ENCODE measurements at regions not wholly inside any gene's neighbourhood (a gene's known extent, or its start where the extent isn't known, plus 50 kb on each side); places are given as distances from the start of the nearest gene placed in this dataset.

DNA sequence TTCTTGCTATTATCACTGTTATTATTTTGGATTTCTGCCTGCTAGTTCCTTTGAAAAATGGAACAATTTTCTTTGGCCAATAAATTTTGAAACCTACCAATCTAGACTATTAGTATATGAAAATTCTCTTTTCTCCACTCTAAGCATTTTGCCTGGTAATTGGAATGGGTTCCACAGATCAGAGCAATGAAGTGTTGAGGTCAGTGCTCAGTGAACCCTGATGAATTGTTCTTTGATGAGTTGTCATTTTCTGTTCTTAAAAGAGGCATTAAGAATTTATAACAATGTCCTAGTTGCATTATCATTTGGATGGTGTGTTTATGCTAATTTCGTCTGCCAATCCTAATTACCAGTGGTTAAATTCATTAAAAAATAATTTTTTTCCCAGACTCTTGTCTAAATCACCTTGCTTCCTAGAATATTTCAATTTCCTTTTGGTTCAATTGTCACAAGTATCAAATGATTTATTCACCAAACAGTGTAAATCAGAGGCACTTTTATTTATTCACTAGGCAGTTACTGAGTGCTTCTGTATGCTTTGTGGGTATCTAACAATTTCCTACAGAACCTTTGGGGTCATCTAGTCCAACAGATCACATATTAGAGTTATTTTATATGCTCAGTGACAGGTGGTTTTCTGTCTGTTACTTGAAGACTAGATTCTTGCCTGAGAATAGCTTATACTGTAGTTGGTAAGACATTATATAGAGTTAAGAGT lies 239.0 kb downstream of the DNAJB9 start:
- Histone ChIP-seq H2BK5ac (ENCODE audit: low read length) (no peak overlapping the region), H3K4me1 (ENCODE audit: control insufficient read depth, low read depth, low read length) (no peaks in the 10 kb centered on the region), H3K27me3 (ENCODE audit: insufficient read depth, low read length, poor library complexity) (no peaks in the 10 kb centered on the region), H3K18ac (ENCODE audit: low read length) (no peak overlapping the region), H3K36me3 (ENCODE audit: control insufficient read depth, insufficient read depth, low read length) (no peaks in the 10 kb centered on the region), H4K5ac (ENCODE audit: low read length) (no peak overlapping the region), H3K56ac (ENCODE audit: low read length) (no peak overlapping the region), H3K4ac (ENCODE audit: low read depth, low read length) (no peak overlapping the region), H3K9ac (ENCODE audit: low read length) (no peak overlapping the region), H3K79me1 (ENCODE audit: low read length) (no peaks in the 10 kb centered on the region), H3K79me2 (ENCODE audit: control insufficient read depth, insufficient read depth, low read length) (no peaks in the 10 kb centered on the region), H3K23ac (ENCODE audit: low read length) (no peak overlapping the region), H3K27ac (ENCODE audit: low read depth, low read length) (no peak overlapping the region), H3K4me3 (ENCODE audit: low read length) (no peak overlapping the region), H2BK120ac (ENCODE audit: low read depth, low read length) (no peak overlapping the region), H2BK15ac (replicated peaks; ENCODE audit: low read depth) (no peak overlapping the region), H4K8ac (ENCODE audit: low read depth, low read length) (no peak overlapping the region), H3K4me2 (ENCODE audit: low read length) (no peak overlapping the region), H2AK5ac (ENCODE audit: low read length) (no peak overlapping the region)
- whole genome bisulfite sequencing (ENCODE audit: extremely low coverage, insufficient coverage, low lambda C conversion rate) = no CpG with 5 or more reads among the region's 1 CpG
- no peak for DNase-seq

DNA sequence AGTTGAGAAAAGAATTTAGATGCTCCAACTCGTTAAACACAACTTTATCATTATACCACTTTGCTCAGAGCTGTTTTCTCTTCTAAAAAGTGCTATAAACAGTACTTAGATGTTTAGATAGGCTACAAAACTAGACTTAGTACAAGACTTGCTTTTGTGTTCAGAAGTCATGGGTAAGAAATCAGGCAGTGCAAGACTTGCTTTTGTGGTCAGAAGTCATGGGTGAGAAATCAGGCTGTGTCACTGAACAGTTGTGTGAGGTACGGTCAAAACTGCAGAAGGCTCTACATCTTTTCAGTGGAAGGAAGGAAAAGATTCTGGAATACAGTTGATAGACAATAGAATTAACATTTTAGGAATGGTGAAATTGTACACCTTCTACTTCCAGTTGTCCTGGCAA lies 239.7 kb downstream of the DNAJB9 start:
- DNase-seq = no peak
- no peak overlapping the region for H3K9ac ChIP-seq (ENCODE audit: low read length)
- H2BK5ac ChIP-seq (ENCODE audit: low read length) = no peak overlapping the region
- no peaks in the 10 kb centered on the region for H3K4me1 ChIP-seq (ENCODE audit: control insufficient read depth, low read depth, low read length)
- no peak overlapping the region for H2BK15ac ChIP-seq (replicated peaks; ENCODE audit: low read depth)
- H2AK5ac ChIP-seq (ENCODE audit: low read length) = no peak overlapping the region
- no peak overlapping the region for H3K4me3 ChIP-seq (ENCODE audit: low read length)
- H4K8ac ChIP-seq (ENCODE audit: low read depth, low read length) = no peak overlapping the region
- no peak overlapping the region for H4K5ac ChIP-seq (ENCODE audit: low read length)
- no peak overlapping the region for H3K23ac ChIP-seq (ENCODE audit: low read length)
- no peak overlapping the region for H3K4me2 ChIP-seq (ENCODE audit: low read length)
- H3K79me2 ChIP-seq (ENCODE audit: control insufficient read depth, insufficient read depth, low read length) = no peaks in the 10 kb centered on the region
- no CpG with 5 or more reads among the region's 2 CpGs for WGBS (ENCODE audit: extremely low coverage, insufficient coverage, low lambda C conversion rate)
- no peak overlapping the region for H3K4ac ChIP-seq (ENCODE audit: low read depth, low read length)
- no peak overlapping the region for H2BK120ac ChIP-seq (ENCODE audit: low read depth, low read length)
- no peak overlapping the region for H3K56ac ChIP-seq (ENCODE audit: low read length)
- no peak overlapping the region for H3K27ac ChIP-seq (ENCODE audit: low read depth, low read length)
- no peaks in the 10 kb centered on the region for H3K79me1 ChIP-seq (ENCODE audit: low read length)
- H3K27me3 ChIP-seq (ENCODE audit: insufficient read depth, low read length, poor library complexity) = no peaks in the 10 kb centered on the region
- H3K18ac ChIP-seq (ENCODE audit: low read length) = no peak overlapping the region
- no peaks in the 10 kb centered on the region for H3K36me3 ChIP-seq (ENCODE audit: control insufficient read depth, insufficient read depth, low read length)

DNA sequence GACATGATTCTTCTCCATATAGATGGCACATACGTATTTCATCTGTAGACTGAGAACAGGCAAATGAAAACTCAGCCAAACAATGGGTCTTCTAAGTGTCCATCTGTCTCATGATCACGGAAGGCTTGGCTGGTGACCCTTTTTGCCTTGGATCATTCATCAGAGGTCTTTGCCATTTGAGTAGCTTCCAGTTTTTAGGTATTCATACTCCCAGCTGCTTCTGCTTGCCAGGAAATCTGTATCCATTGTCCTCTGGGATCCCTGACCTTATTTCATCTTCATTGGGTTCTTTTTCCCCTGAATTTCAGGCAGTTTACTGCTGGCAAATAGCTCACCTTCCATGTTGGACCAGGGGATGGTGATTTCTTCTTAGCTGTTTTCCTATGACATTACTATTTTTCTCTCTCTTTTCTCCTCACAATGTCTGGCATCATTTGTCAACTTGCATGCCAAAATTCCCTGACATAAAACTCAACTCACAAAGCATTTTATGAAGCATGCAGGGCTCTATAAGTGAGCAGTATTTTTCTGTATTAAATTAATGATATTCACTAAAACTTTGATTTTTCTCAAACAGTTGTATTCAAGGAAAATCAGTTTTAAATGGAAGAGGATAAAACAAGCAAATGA lies 241.2 kb downstream of the DNAJB9 start:
- H3K27ac ChIP-seq (ENCODE audit: low read depth, low read length) = no peak overlapping the region
- DNase-seq = no peak
- H4K8ac ChIP-seq (ENCODE audit: low read depth, low read length) = no peak overlapping the region
- H3K4me3 ChIP-seq (ENCODE audit: low read length) = no peak overlapping the region
- H2BK120ac ChIP-seq (ENCODE audit: low read depth, low read length) = no peak overlapping the region
- no peaks in the 10 kb centered on the region for H3K79me2 ChIP-seq (ENCODE audit: control insufficient read depth, insufficient read depth, low read length)
- no CpG with 5 or more reads among the region's 2 CpGs for WGBS (ENCODE audit: extremely low coverage, insufficient coverage, low lambda C conversion rate)
- no peak overlapping the region for H3K4me2 ChIP-seq (ENCODE audit: low read length)
- no peak overlapping the region for H2BK15ac ChIP-seq (replicated peaks; ENCODE audit: low read depth)
- H3K23ac ChIP-seq (ENCODE audit: low read length) = no peak overlapping the region
- H3K56ac ChIP-seq (ENCODE audit: low read length) = no peak overlapping the region
- H2BK5ac ChIP-seq (ENCODE audit: low read length) = no peak overlapping the region
- no peaks in the 10 kb centered on the region for H3K36me3 ChIP-seq (ENCODE audit: control insufficient read depth, insufficient read depth, low read length)
- H3K4me1 ChIP-seq (ENCODE audit: control insufficient read depth, low read depth, low read length) = no peaks in the 10 kb centered on the region
- no peak overlapping the region for H3K18ac ChIP-seq (ENCODE audit: low read length)
- H3K79me1 ChIP-seq (ENCODE audit: low read length) = no peaks in the 10 kb centered on the region
- H3K9ac ChIP-seq (ENCODE audit: low read length) = no peak overlapping the region
- H3K4ac ChIP-seq (ENCODE audit: low read depth, low read length) = no peak overlapping the region
- H3K27me3 ChIP-seq (ENCODE audit: insufficient read depth, low read length, poor library complexity) = no peaks in the 10 kb centered on the region
- H4K5ac ChIP-seq (ENCODE audit: low read length) = no peak overlapping the region
- H2AK5ac ChIP-seq (ENCODE audit: low read length) = no peak overlapping the region

DNA sequence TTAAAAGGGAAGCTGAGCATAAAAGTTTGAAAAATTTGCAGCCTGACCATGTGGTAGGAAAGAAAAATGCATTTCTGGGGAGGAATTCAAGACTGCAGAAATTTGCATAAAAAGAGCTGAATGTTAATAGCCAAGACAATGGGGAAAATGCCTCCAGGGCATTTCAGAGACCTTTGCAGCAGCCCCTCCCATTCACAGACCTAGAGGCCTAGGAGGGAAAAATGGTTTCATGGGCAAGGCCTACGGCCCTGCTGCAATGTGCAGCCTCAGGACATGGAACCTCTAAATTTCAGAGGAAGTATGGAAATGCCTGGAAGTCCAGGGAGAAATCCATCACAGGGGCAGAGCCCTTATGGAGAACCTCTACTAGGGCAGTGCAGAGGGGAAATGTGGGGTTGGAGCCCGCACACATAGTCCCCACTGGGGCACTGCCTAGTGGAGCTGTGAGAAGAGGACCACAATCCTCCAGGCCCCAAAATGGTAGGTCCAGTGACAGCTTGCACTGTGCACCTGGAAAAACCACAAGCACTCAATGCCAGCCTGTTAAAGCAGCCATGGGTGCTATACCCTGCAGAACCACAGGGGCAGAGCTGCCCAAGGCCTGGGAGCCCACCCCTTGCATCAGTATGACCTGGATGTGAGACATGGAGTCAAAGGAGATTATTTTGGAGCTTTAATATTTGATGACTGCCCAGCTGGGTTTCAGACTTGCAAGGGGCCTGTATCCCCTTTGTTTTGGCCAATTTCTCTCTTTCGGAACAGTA lies 243.8 kb downstream of the DNAJB9 start:
- Histone ChIP-seq H3K4me1 (ENCODE audit: control insufficient read depth, low read depth, low read length) (no peaks in the 10 kb centered on the region), H2AK5ac (ENCODE audit: low read length) (no peak overlapping the region), H2BK120ac (ENCODE audit: low read depth, low read length) (no peak overlapping the region), H3K79me1 (ENCODE audit: low read length) (no peaks in the 10 kb centered on the region), H3K27me3 (ENCODE audit: insufficient read depth, low read length, poor library complexity) (no peaks in the 10 kb centered on the region), H3K4me2 (ENCODE audit: low read length) (no peak overlapping the region), H2BK5ac (ENCODE audit: low read length) (no peak overlapping the region), H3K36me3 (ENCODE audit: control insufficient read depth, insufficient read depth, low read length) (no peaks in the 10 kb centered on the region), H4K5ac (ENCODE audit: low read length) (no peak overlapping the region), H3K56ac (ENCODE audit: low read length) (no peak overlapping the region), H3K23ac (ENCODE audit: low read length) (no peak overlapping the region), H4K8ac (ENCODE audit: low read depth, low read length) (no peak overlapping the region), H3K4ac (ENCODE audit: low read depth, low read length) (no peak overlapping the region), H3K4me3 (ENCODE audit: low read length) (no peak overlapping the region), H2BK15ac (replicated peaks; ENCODE audit: low read depth) (no peak overlapping the region), H3K79me2 (ENCODE audit: control insufficient read depth, insufficient read depth, low read length) (no peaks in the 10 kb centered on the region), H3K27ac (ENCODE audit: low read depth, low read length) (no peak overlapping the region), H3K18ac (ENCODE audit: low read length) (no peak overlapping the region), H3K9ac (ENCODE audit: low read length) (no peak overlapping the region)
- DNase-seq = peak; percentile 14
- WGBS (ENCODE audit: extremely low coverage, insufficient coverage, low lambda C conversion rate) = no CpG with 5 or more reads among the region's 3 CpGs

DNA sequence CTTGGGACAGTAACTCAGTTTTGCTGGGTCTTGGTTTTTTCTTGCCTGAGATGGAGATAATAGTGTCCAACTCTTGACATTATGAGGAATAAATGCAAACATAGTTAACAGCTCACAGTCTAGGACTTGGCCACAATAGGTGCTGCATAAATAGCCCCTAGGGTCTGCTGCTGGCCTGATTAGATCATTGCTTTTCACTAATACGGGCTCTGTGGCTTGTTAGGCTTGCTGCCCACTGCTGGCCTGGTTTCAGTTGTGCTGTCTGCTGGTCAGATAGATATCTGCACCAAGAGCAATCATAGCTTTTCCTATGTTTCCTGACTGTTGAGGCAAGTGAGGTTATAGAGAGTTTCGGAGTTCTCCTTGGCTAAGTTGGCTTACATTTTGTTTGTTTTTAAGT lies 246.1 kb downstream of the DNAJB9 start:
- Histone ChIP-seq H3K27ac (ENCODE audit: low read depth, low read length) (no peak overlapping the region), H2AK5ac (ENCODE audit: low read length) (no peak overlapping the region), H3K27me3 (ENCODE audit: insufficient read depth, low read length, poor library complexity) (no peaks in the 10 kb centered on the region), H2BK15ac (replicated peaks; ENCODE audit: low read depth) (no peak overlapping the region), H3K56ac (ENCODE audit: low read length) (no peak overlapping the region), H4K8ac (ENCODE audit: low read depth, low read length) (no peak overlapping the region), H2BK5ac (ENCODE audit: low read length) (no peak overlapping the region), H3K23ac (ENCODE audit: low read length) (no peak overlapping the region), H3K4me2 (ENCODE audit: low read length) (no peak overlapping the region), H3K4ac (ENCODE audit: low read depth, low read length) (no peak overlapping the region), H3K79me2 (ENCODE audit: control insufficient read depth, insufficient read depth, low read length) (no peaks in the 10 kb centered on the region), H3K36me3 (ENCODE audit: control insufficient read depth, insufficient read depth, low read length) (no peaks in the 10 kb centered on the region), H3K4me3 (ENCODE audit: low read length) (no peak overlapping the region), H4K5ac (ENCODE audit: low read length) (no peak overlapping the region), H3K9ac (ENCODE audit: low read length) (no peak overlapping the region), H2BK120ac (ENCODE audit: low read depth, low read length) (no peak overlapping the region), H3K4me1 (ENCODE audit: control insufficient read depth, low read depth, low read length) (no peaks in the 10 kb centered on the region), H3K18ac (ENCODE audit: low read length) (no peak overlapping the region), H3K79me1 (ENCODE audit: low read length) (no peaks in the 10 kb centered on the region)
- no peak for DNase-seq
- no CpG with 5 or more reads among the region's 2 CpGs for WGBS (ENCODE audit: extremely low coverage, insufficient coverage, low lambda C conversion rate)

Data from mesendoderm (in vitro differentiated cells).